ENCODE measurements at regions not wholly inside any gene's neighbourhood (a gene's known extent, or its start where the extent isn't known, plus 50 kb on each side); places are given as distances from the start of the nearest gene placed in this dataset.
"Not testable (repeated sequence)": the region's sequence is repeated elsewhere in the genome, so short reads cannot be mapped to it uniquely, and the experiment has no call there.

DNA sequence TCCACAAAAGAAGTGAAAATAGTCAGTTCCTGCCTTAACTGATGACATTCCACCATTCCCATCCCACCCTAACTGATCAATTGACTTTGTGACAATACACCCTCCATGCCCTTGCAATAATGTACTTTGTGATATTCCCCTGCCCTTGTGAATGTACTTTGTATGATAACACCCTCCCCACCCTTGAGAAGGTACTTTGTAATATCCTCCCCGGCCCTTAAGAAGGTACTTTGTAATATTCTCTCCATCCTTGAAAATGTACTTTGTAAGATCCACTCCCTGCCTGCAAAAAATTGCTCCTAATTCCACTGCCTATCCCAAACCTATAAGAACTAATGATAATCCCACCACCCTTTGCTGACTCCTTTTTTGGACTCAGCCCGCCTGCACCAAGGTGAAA is 771.3 kb downstream of the TENT5A start:
- TF ChIP-seq, protein P1, sequence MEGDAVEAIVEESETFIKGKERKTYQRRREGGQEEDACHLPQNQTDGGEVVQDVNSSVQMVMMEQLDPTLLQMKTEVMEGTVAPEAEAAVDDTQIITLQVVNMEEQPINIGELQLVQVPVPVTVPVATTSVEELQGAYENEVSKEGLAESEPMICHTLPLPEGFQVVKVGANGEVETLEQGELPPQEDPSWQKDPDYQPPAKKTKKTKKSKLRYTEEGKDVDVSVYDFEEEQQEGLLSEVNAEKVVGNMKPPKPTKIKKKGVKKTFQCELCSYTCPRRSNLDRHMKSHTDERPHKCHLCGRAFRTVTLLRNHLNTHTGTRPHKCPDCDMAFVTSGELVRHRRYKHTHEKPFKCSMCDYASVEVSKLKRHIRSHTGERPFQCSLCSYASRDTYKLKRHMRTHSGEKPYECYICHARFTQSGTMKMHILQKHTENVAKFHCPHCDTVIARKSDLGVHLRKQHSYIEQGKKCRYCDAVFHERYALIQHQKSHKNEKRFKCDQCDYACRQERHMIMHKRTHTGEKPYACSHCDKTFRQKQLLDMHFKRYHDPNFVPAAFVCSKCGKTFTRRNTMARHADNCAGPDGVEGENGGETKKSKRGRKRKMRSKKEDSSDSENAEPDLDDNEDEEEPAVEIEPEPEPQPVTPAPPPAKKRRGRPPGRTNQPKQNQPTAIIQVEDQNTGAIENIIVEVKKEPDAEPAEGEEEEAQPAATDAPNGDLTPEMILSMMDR (IDR thresholded peaks at IDR 0.05), result not testable (repeated sequence)
- TF ChIP-seq POLR2AphosphoS5 (IDR thresholded peaks at IDR 0.05); POLR2A (IDR thresholded peaks at IDR 0.05); EP300 (IDR thresholded peaks at IDR 0.05; ENCODE audit: low read depth): not testable (repeated sequence)

Measured in transverse colon (tissue), 4 donors.